GM12878 (cell line): ENCODE measurements at regions not wholly inside any gene's neighbourhood (a gene's known extent, or its start where the extent isn't known, plus 50 kb on each side); places are given as distances from the start of the nearest gene placed in this dataset.

Source experiments
- ATAC-seq: fragments of 200-7000 bp; cut with Tn5 transposase; 3 replicates; pipeline ENCODE4 v1.9.1; 2020; ENCODE audit warnings: mild to moderate bottlenecking, moderate library complexity
- BruUV-seq: library from RNA; stranded (reverse); fragments of 400-500 nt; replicated peaks from 2 replicates; lab custom pipeline; 2021; lab: Mats Ljungman, UMichigan
- CTCF ChIA-PET: fragments of 300-600 bp; sonication (Branson Sonifier 250); formaldehyde crosslinking; extraction: SDS; loops from one replicate; lab custom pipeline; 2021; ENCODE audit warnings: inconsistent platforms; lab: Yijun Ruan, JAX
- POLR2A ChIA-PET: fragments of 350-600 bp; formaldehyde crosslinking; extraction: SDS; loops from one replicate; lab custom pipeline; 2021; ENCODE audit warnings: inconsistent platforms; lab: Charles Lee
- RAD21 ChIA-PET: fragments of 300-600 bp; sonication (Branson Sonifier 250); formaldehyde crosslinking; loops from one replicate; lab custom pipeline; 2023; ENCODE audit warnings: antibody characterized with exemption; ENCODE audit not compliant: unreplicated experiment; lab: Charles Lee
- SMC1A ChIA-PET: fragments of 300-600 bp; sonication (Branson Sonifier 250); formaldehyde crosslinking; loops from one replicate; lab custom pipeline; 2023; ENCODE audit not compliant: unreplicated experiment, uncharacterized antibody; lab: Charles Lee
- DNase-seq: peaks from one replicate; pipeline ENCODE4 v3.0.0-alpha.2; 2011; ENCODE audit warnings: low read depth, low spot score
- FAIRE-seq: peaks from 3 replicates; lab custom pipeline; 2011; peaks lifted over from hg19 to GRCh38; lab: Jason Lieb, UNC
- H2AFZ ChIP-seq: 2 replicates; pipeline ENCODE4 v1.6.0; 2011; ENCODE audit warnings: low read depth, low read length, control low read depth; ENCODE audit not compliant: control insufficient read depth
- H3K27ac ChIP-seq: 2 replicates; pipeline ENCODE4 v1.5.1; 2011; ENCODE audit warnings: control low read depth; ENCODE audit not compliant: control insufficient read depth, insufficient read depth
- H3K27me3 ChIP-seq, 2 experiments: replicated peaks in 1 of 2; 2 replicates each; pipeline versions ENCODE4 v1.6.0 to v1.6.1; 2011; ENCODE audit warnings: low read length in 1 of 2; ENCODE audit not compliant: control insufficient read depth in 2 of 2, insufficient read depth in 2 of 2
- H3K36me3 ChIP-seq, 2 experiments: 2 replicates each; pipeline ENCODE4 v1.5.1; 2011; ENCODE audit warnings: low read length in 1 of 2; ENCODE audit not compliant: control insufficient read depth in 2 of 2, insufficient read depth in 2 of 2
- H3K4me1 ChIP-seq: 2 replicates; pipeline ENCODE4 v1.6.1; 2011; ENCODE audit warnings: mild to moderate bottlenecking, low read length, moderate library complexity, mixed read lengths; ENCODE audit not compliant: control insufficient read depth, insufficient read depth
- H3K4me2 ChIP-seq: 2 replicates; pipeline ENCODE4 v1.6.0; 2011; ENCODE audit warnings: control low read depth; ENCODE audit not compliant: control insufficient read depth, insufficient read depth
- H3K4me3 ChIP-seq: fragments of 200-600 bp; sonication (generic); 2 replicates; pipeline ENCODE4 v1.5.1; 2016
- H3K79me2 ChIP-seq: 2 replicates; pipeline ENCODE4 v1.6.0; 2011; ENCODE audit warnings: low read length; ENCODE audit not compliant: control insufficient read depth, insufficient read depth
- H3K9ac ChIP-seq: 2 replicates; pipeline ENCODE4 v1.8.0; 2011; ENCODE audit warnings: low read length, control low read depth, mixed read lengths; ENCODE audit not compliant: control insufficient read depth, insufficient read depth
- H3K9me3 ChIP-seq: replicated peaks from 3 replicates; pipeline ENCODE4 v1.5.1; 2011; ENCODE audit warnings: mild to moderate bottlenecking, low read length; ENCODE audit not compliant: control insufficient read depth, insufficient read depth
- H4K20me1 ChIP-seq: 2 replicates; pipeline ENCODE4 v1.6.0; 2011; ENCODE audit not compliant: control insufficient read depth, insufficient read depth
- BHLHE40 ChIP-seq, 2 experiments: fragments of 450-650 bp in 1 of 2; IDR thresholded peaks; 2 replicates each; pipeline ENCODE4 v1.6.1; 2011 to 2017; ENCODE audit warnings: low read depth in 2 of 2, borderline replicate concordance in 1 of 2, improper control_type of control experiment in 1 of 2, low read length in 1 of 2, mild to moderate bottlenecking in 1 of 2
- CTCF ChIP-seq, 3 experiments: IDR thresholded peaks in 2 of 3; conservative IDR thresholded peaks in 1 of 3; 2 replicates each; pipeline ENCODE4 v1.5.1; 2011; ENCODE audit warnings: low read depth in 3 of 3, low read length in 3 of 3, mild to moderate bottlenecking in 3 of 3, control low read depth in 2 of 3, moderate library complexity in 2 of 3, inconsistent platforms in 1 of 3, mixed read lengths in 1 of 3; ENCODE audit not compliant: control insufficient read depth in 2 of 3, insufficient read depth in 1 of 3; ENCODE audit errors: extremely low read depth in 1 of 3
- FOXK2 ChIP-seq: fragments of 450-650 bp; IDR thresholded peaks from 2 replicates; pipeline ENCODE4 v1.6.1; 2017; ENCODE audit warnings: mild to moderate bottlenecking, moderate library complexity
- KLF5 ChIP-seq: fragments of 450-650 bp; IDR thresholded peaks from 2 replicates; pipeline ENCODE4 v1.6.1; 2014; ENCODE audit warnings: mild to moderate bottlenecking; ENCODE audit not compliant: partially characterized antibody
- NR2C2 ChIP-seq: IDR thresholded peaks from 2 replicates; pipeline ENCODE4 v1.6.1; 2011; ENCODE audit warnings: borderline replicate concordance, low read depth; ENCODE audit not compliant: control insufficient read depth, insufficient read length
- NRF1 ChIP-seq: conservative IDR thresholded peaks from 2 replicates; pipeline ENCODE4 v1.6.1; 2011; ENCODE audit warnings: mild to moderate bottlenecking, low read depth, low read length, improper control_type of control experiment
- PRDM15 ChIP-seq: fragments of 450-650 bp; formaldehyde crosslinking; IDR thresholded peaks from 2 replicates; pipeline ENCODE4 v1.4.0; 2020; ENCODE audit warnings: mild to moderate bottlenecking, moderate library complexity
- RELA ChIP-seq: fragments of 450-650 bp; IDR thresholded peaks from 2 replicates; pipeline ENCODE4 v1.8.0; 2014; ENCODE audit warnings: borderline replicate concordance; ENCODE audit not compliant: partially characterized antibody
- WGBS: methylation state at CpG from one replicate; pipeline ENCODE4 v1.1.6; 2016; ENCODE audit warnings: low lambda C conversion rate; ENCODE audit not compliant: insufficient replicate concordance, insufficient coverage; ENCODE audit errors: missing lambda C conversion rate; 5-methylcytosine and 5-hydroxymethylcytosine counted together
- in situ Hi-C: fragments of 300-500 bp; cut with MboI; formaldehyde crosslinking; loops from 9 replicates; pipeline ENCODE4 v1.14.3; 2018; ENCODE audit warnings: mixed read lengths
- intact Hi-C: fragments of 100-400 bp; cut with micrococcal nuclease; formaldehyde crosslinking; loops from one replicate; pipeline ENCODE4 v1.14.2; 2022; ENCODE audit not compliant: unreplicated experiment
- TF ChIP-seq, protein P1 (sequence below): IDR thresholded peaks from 2 replicates; pipeline ENCODE4 v1.6.1; 2012; ENCODE audit warnings: mild to moderate bottlenecking, low read depth, low read length

DNA sequence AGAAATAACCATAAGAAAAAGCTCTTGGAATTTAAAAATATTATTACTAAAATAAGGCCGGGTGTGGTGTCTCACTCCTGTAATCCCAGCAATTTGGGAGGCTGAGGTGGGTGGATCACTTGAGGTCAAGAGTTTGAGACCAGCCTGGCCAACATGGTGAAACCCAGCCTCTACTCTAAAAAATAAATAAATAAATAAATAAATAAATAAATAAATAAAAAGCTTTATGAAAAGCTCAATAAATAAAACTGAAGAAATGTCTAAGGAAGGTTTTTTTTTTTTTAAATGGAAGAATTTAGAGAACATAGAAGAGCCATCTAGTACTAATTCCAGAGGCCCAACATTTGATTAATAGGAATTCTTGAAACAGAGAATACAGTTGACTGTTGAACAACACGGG is 249.1 kb upstream of the PROX1 start:
- Histone ChIP-seq H3K9ac (no peak overlapping the region), H3K79me2 (no peaks in the 10 kb centered on the region), H4K20me1 (no peaks in the 10 kb centered on the region), H3K4me2 (no peak overlapping the region), H3K36me3 (no peaks in the 10 kb centered on the region), H2AFZ (no peak overlapping the region), H3K27ac (no peak overlapping the region), H3K27me3 (no peaks in the 10 kb centered on the region), H3K4me3 (no peak overlapping the region), H3K4me1 (no peaks in the 10 kb centered on the region), H3K9me3 (no peaks in the 10 kb centered on the region)
- ChIA-PET POLR2A (no interaction called here), SMC1A (no interaction called here), RAD21 (no interaction called here), CTCF (no interaction called here)
- FAIRE-seq (no peak), DNase-seq (no peak), ATAC-seq (no peak)
- TF ChIP-seq KLF5 = no peak
- no peak for TF ChIP-seq FOXK2
- TF ChIP-seq NR2C2 = no peak
- TF ChIP-seq CTCF (IDR thresholded peaks at IDR 0.05 in 2 of 3, conservative IDR thresholded peaks at IDR 0.05 in 1 of 3; ENCODE audit: control insufficient read depth in 2 of 3, extremely low read depth in 1 of 3, insufficient read depth in 1 of 3, low read depth in 3 of 3, low read length in 3 of 3) = no peak
- no peak for TF ChIP-seq PRDM15 (CRISPR knock-in tag)
- no peak for TF ChIP-seq BHLHE40 (IDR thresholded peaks at IDR 0.05; ENCODE audit: borderline replicate concordance in 1 of 2, low read depth in 2 of 2, low read length in 1 of 2)
- TF ChIP-seq RELA = no peak
- no peak for TF ChIP-seq NRF1
- TF ChIP-seq, protein P1, sequence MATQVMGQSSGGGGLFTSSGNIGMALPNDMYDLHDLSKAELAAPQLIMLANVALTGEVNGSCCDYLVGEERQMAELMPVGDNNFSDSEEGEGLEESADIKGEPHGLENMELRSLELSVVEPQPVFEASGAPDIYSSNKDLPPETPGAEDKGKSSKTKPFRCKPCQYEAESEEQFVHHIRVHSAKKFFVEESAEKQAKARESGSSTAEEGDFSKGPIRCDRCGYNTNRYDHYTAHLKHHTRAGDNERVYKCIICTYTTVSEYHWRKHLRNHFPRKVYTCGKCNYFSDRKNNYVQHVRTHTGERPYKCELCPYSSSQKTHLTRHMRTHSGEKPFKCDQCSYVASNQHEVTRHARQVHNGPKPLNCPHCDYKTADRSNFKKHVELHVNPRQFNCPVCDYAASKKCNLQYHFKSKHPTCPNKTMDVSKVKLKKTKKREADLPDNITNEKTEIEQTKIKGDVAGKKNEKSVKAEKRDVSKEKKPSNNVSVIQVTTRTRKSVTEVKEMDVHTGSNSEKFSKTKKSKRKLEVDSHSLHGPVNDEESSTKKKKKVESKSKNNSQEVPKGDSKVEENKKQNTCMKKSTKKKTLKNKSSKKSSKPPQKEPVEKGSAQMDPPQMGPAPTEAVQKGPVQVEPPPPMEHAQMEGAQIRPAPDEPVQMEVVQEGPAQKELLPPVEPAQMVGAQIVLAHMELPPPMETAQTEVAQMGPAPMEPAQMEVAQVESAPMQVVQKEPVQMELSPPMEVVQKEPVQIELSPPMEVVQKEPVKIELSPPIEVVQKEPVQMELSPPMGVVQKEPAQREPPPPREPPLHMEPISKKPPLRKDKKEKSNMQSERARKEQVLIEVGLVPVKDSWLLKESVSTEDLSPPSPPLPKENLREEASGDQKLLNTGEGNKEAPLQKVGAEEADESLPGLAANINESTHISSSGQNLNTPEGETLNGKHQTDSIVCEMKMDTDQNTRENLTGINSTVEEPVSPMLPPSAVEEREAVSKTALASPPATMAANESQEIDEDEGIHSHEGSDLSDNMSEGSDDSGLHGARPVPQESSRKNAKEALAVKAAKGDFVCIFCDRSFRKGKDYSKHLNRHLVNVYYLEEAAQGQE = no peak
- WGBS = 0% methylated on average over 2 of the region's 2 CpGs
- in situ Hi-C loops = no loop called here
- intact Hi-C loops = no loop called here
- BruUV-seq = no TSS peak
